Inferior parietal cortex (tissue), 1 donor: ENCODE measurements at regions not wholly inside any gene's neighbourhood (a gene's known extent, or its start where the extent isn't known, plus 50 kb on each side); places are given as distances from the start of the nearest gene placed in this dataset.
A peak's percentile ranks its signal among the peaks of the same experiment; 100 is the strongest.

Experiments used
- DNase-seq: peaks from one replicate; pipeline ENCODE4 v3.0.0-alpha.2; 2016; ENCODE audit errors: extremely low spot score

- no peak for DNase-seq
Observed at GRCh38 chr20:50242548-50242862, 51.9 kb downstream of the CEBPB start.

- peak; percentile 61 for DNase-seq
Observed at GRCh38 chr20:50242863-50243609, 52.4 kb downstream of the CEBPB start.

GRCh38 chr20:50243610-50244351, 53.2 kb downstream of the CEBPB start:
- no peak for DNase-seq

- DNase-seq, result no peak
Observed at GRCh38 chr20:50244352-50245149, 53.9 kb downstream of the CEBPB start.

GRCh38 chr20:50245498-50246366, 55.1 kb downstream of the CEBPB start:
- no peak for DNase-seq

GRCh38 chr20:50246367-50247195, 56.0 kb downstream of the CEBPB start:
- DNase-seq, result no peak

- DNase-seq, result no peak
Observed at GRCh38 chr20:50247196-50248094, 56.8 kb downstream of the CEBPB start.

- no peak for DNase-seq
Observed at GRCh38 chr20:50248104-50248641, 57.5 kb downstream of the CEBPB start.

- no peak for DNase-seq
Observed at GRCh38 chr20:50249447-50250388, 59.1 kb downstream of the CEBPB start.

- DNase-seq, result no peak
Observed at GRCh38 chr20:50250679-50251382, 60.2 kb downstream of the CEBPB start.

- no peak for DNase-seq
Observed at GRCh38 chr20:50251383-50251748, 60.7 kb downstream of the CEBPB start.

GRCh38 chr20:50251992-50252511, 61.4 kb downstream of the CEBPB start:
- no peak for DNase-seq

GRCh38 chr20:50252701-50253100, 62.1 kb downstream of the CEBPB start:
- no peak for DNase-seq

GRCh38 chr20:50253101-50253500, 62.5 kb downstream of the CEBPB start:
- DNase-seq, result no peak

- DNase-seq, result no peak
Observed at GRCh38 chr20:50254466-50255079, 63.9 kb downstream of the CEBPB start.

GRCh38 chr20:50256577-50256976, 65.9 kb downstream of the CEBPB start:
- DNase-seq, result no peak

- no peak for DNase-seq
Observed at GRCh38 chr20:50257860-50258259, 67.2 kb downstream of the CEBPB start.
